ENCODE measurements at regions not wholly inside any gene's neighbourhood (a gene's known extent, or its start where the extent isn't known, plus 50 kb on each side); places are given as distances from the start of the nearest gene placed in this dataset.
"Not testable (repeated sequence)": the region's sequence is repeated elsewhere in the genome, so short reads cannot be mapped to it uniquely, and the experiment has no call there.

GRCh38 chr1:65527190-65527589 is 106.7 kb downstream of the LEPR start:
- DNase-seq (ENCODE audit: low spot score): no peak

GRCh38 chr1:65527707-65528503 is 107.4 kb downstream of the LEPR start:
- no peak for DNase-seq (ENCODE audit: low spot score)

- DNase-seq (ENCODE audit: low spot score): no peak
These were observed 111.6 kb downstream of the LEPR start for GRCh38 chr1:65531972-65532570.

DNA sequence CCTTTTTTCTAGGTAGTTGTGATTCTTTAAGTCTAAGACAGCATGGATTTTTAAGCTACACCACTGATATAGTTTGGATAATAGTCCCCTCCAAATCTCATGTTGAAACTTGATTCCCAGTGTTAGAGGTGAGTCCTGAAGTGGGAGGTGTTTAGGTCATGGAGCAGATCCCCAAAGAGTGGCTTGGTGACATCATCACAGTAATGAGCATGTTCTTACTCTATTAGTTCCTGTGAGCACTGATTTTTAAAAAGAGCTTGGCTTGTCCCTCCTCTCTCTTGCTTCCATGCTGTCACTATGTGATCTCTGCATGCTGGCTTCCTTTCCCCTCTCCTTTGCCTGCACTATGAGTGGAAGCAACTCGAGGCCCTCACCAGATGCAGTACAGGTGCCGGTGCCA is 115.5 kb downstream of the LEPR start:
- DNase-seq (ENCODE audit: low spot score): no peak

DNA sequence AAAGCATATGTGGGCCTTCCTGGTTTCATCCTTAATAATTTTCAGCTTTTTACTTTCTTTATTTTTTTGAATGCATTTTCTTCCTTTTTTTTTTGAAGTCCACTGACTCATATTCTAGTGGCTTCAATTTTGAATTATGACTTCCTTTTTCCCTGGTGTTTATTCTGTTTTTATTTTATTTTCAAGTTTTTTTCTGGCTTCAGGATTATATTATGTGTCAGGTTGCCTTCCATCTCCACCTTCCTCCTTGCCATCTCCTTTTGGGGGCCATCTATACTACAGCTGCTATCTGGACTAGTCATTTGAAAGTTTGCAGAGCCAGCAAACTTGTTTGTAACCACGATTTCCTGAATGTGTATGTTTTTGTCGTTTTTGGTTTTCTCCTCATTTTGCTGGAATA is 117.6 kb downstream of the LEPR start:
- no peak for DNase-seq (ENCODE audit: low spot score)

DNA sequence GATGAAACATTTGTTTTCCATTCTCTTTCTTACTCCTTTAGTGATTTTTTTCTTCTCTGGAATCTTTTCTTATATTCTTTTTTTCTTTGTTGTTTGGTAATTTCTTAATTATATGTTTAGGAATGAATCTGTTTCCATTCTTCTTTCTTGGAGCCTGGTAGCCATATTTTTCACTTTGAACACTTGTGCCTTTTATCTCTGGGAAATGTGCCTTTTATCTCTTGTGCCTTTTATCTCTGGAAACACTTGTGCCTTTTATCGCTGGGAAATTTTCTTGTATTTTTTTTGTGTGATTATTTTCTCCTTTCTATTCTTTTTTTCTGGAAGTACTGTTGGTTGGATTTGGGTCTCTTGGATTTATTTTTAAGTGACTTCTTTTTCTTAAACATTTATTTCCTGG is 118.2 kb downstream of the LEPR start:
- no peak for DNase-seq (ENCODE audit: low spot score)

- no peak for DNase-seq (ENCODE audit: low spot score)
These were observed 119.0 kb downstream of the LEPR start for GRCh38 chr1:65539266-65540131.

DNA sequence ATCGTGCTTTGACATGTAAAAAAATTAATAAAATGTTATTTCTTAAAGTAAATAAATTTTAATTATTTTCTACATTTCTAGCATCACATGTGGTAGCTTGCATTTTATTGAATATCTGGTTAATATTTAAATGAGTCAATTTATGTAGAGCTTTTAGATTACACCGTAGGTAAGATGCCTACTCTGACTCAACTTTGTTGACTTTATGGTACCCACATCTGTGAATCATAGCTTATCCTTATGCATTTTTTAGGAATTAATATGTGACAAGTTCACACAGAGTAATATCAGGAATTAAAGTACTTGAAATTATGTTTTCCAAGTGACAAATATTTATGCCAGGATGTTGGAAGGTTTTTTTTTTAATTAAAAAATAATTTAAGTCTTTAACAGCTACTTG is 120.7 kb downstream of the LEPR start:
- DNase-seq (ENCODE audit: low spot score): no peak

DNA sequence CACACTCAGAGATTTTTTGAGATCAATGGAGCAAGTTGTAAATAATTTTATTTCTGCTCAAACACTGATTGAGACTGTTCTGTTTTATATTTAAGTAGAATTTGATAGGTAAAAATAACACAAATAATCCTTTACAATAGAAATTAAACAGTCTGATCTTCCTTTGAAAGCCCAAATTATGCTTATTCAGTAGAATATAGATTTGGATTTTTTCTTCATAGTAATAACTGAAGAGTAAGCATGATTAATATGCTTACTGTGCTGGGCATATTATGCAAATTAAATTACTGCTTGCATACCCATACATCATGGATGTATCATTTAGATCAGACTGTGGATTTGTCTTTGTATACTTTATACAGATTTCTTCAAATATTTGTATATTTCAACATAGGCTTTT is 121.4 kb downstream of the LEPR start:
- DNase-seq (ENCODE audit: low spot score): no peak

- DNase-seq (ENCODE audit: low spot score): not testable (repeated sequence)
These were observed 122.1 kb downstream of the LEPR start for GRCh38 chr1:65542592-65542991.

- DNase-seq (ENCODE audit: low spot score): not testable (repeated sequence)
These were observed 130.0 kb downstream of the LEPR start for GRCh38 chr1:65550306-65551010.

DNA sequence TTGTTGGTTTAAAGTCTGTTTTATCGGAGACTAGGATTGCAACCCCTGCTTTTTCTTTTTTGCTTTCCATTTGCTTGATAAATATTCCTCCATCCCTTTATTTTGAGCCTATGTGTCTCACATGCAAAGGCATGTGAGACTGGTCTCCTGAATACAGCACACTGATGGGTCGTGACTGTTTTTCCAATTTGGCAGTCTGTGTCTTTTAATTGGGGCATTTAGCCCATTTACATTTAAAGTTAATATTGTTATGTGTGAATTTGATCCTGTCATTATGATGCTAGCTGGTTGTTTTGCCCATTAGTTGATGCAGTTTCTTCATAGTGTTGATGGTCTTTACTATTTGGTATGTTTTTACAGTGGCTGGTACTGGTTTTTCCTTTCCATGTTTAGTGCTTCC is 132.0 kb downstream of the LEPR start:
- not testable (repeated sequence) for DNase-seq (ENCODE audit: low spot score)

DNA sequence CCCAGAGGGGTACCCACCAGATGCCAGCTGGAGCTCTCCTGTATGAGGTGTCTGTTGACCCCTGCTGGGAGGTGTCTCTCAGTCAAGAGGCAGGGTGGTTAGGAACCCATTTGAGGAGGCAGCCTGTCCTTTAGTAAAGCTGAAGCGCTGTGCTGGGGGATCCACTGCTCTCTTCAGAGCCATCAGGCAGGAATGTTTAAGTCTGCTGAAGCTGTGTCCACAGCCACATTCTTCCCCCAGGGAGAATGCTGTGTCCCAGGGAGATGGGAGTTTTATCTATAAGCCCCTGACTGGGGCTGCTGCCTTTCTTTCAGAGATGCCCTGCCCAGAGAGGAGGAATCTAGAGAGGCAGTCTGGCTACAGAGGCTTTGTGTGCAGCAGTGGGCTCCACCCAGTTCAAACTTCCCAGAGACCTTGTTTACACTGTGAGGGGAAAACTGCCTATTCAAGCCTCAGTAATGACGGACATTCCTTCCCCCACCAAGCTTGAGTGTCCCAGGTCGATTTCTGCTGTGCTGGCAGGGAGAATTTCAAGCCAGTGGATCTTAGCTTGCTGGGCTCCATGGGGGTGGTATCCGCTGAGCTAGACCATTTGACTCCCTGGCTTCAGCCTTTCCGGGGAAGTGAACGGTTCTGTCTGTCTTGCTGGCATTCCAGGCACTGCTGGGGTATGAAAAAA is 133.8 kb downstream of the LEPR start:
- DNase-seq (ENCODE audit: low spot score): not testable (repeated sequence)

DNA sequence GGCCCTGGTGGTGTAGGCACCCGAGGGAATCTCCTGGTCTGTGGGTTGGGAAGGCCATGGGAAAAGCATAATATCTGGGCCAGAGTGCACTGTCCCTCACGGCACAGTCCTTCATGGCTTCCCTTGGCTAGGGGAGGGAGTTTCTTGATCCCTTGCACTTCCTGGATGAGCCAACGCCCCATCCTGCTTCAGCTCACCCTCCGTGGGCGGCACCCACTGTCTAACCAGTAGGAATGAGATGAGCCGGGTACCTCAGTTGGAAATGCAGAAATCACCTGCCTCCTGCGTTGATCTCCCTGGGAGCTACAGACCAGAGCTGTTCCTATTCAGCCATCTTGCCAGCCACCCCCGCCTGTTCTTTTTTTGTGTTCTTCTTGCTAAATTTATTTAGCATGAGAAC is 134.4 kb downstream of the LEPR start:
- DNase-seq (ENCODE audit: low spot score): no peak

GRCh38 chr1:65558215-65558614 is 137.7 kb downstream of the LEPR start:
- no peak for DNase-seq (ENCODE audit: low spot score)

DNA sequence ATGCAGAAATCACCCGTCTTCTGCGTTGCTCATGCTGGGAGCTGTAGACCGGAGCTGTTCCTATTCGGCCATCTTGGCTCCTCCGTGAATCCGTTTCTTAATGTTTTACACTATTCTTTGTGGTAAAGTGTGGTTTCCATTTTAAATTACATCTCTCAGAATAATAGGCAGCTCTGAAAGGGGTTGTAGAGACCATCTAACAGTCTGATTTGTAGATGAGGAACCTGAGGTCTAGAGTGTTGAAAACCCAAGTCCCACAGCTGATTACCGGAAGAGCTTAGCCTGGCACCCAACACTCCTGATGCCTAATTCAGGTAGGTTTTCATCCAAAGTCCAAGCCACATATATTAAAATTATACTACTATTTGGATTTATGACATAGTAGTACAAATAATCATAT is 144.0 kb downstream of the LEPR start:
- DNase-seq (ENCODE audit: low spot score): no peak

DNA sequence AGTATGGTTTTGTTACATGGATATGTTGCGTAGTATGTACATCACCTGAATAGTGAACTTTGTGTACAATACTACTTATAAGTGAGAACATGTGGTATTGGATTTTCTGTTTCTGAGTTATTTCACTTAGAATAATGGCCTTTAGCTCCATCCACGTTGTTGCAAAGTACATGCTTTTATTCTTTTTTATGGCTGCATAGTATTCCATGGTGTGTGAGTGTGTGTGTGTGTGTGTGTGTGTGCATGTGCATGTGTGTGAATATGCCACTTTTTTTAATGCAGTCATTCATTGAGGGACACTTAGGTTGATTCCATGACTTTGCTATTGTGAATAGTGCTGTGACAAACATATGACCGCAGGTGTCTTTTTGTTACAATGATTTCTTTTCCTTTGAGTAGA is 147.8 kb downstream of the LEPR start:
- no peak for DNase-seq (ENCODE audit: low spot score)

GRCh38 chr1:65572701-65573421 is 152.4 kb downstream of the LEPR start:
- no peak for DNase-seq (ENCODE audit: low spot score)

- no peak for DNase-seq (ENCODE audit: low spot score)
These were observed 156.8 kb downstream of the LEPR start for GRCh38 chr1:65577278-65577677.

GRCh38 chr1:65577982-65578381 is 157.5 kb downstream of the LEPR start:
- DNase-seq (ENCODE audit: low spot score): not testable (repeated sequence)
